GM12874 (cell line): ENCODE measurements at regions not wholly inside any gene's neighbourhood (a gene's known extent, or its start where the extent isn't known, plus 50 kb on each side); places are given as distances from the start of the nearest gene placed in this dataset.

Experiments
- CTCF ChIP-seq: IDR thresholded peaks from 2 replicates; pipeline ENCODE4 v1.5.1; 2011; ENCODE audit warnings: low read depth, mild to moderate bottlenecking, control low read depth, low read length, moderate library complexity; ENCODE audit not compliant: insufficient read depth

- TF ChIP-seq CTCF, result no peak
Observed at GRCh38 chrX:45633419-45633818, 432.7 kb upstream of the DIPK2B start.

GRCh38 chrX:45632506-45632905 lies 431.8 kb upstream of the DIPK2B start:
- no peak for TF ChIP-seq CTCF

GRCh38 chrX:45630078-45630477 lies 429.4 kb upstream of the DIPK2B start:
- no peak for TF ChIP-seq CTCF

GRCh38 chrX:45628041-45628440 lies 427.4 kb upstream of the DIPK2B start:
- TF ChIP-seq CTCF, result no peak

- no peak for TF ChIP-seq CTCF
Observed at GRCh38 chrX:45623266-45623665, 422.6 kb upstream of the DIPK2B start.

- no peak for TF ChIP-seq CTCF
Observed at GRCh38 chrX:45622538-45622937, 421.9 kb upstream of the DIPK2B start.

- no peak for TF ChIP-seq CTCF
Observed at GRCh38 chrX:45622042-45622423, 421.4 kb upstream of the DIPK2B start.
